Naive thymus-derived CD4-positive, alpha-beta T cell (primary cell): ENCODE measurements at regions not wholly inside any gene's neighbourhood (a gene's known extent, or its start where the extent isn't known, plus 50 kb on each side); places are given as distances from the start of the nearest gene placed in this dataset.

ENCODE experiments used
- ATAC-seq: fragments of 150-1000 bp; cut with Tn5 transposase; 2 replicates; pipeline ENCODE4 v1.10.0; 2021; ENCODE audit warnings: mild to moderate bottlenecking, moderate library complexity
- CTCF ChIA-PET: fragments of 350-600 bp; sonication (Branson Sonifier 250); formaldehyde crosslinking; loops from one replicate; lab custom pipeline; 2021; ENCODE audit warnings: antibody characterized with exemption; lab: Charles Lee
- POLR2A ChIA-PET: fragments of 350-600 bp; sonication (Branson Sonifier 250); formaldehyde crosslinking; loops from one replicate; lab custom pipeline; 2021; ENCODE audit warnings: antibody characterized with exemption, inconsistent platforms; lab: Charles Lee
- DNase-seq, 9 donors: peaks; one replicate each; pipeline versions ENCODE4 v3.0.0 to v3.0.0-alpha.2; 2020 to 2022; ENCODE audit warnings: mixed read lengths in 1 of 9
- H3K27ac ChIP-seq: one replicate; pipeline ENCODE4 v1.7.0; 2013; ENCODE audit warnings: mild to moderate bottlenecking, low read depth, low read length, moderate library complexity
- H3K27me3 ChIP-seq, 2 donors: one replicate each; pipeline ENCODE4 v1.7.0; 2013; ENCODE audit warnings: low read length in 2 of 2, mild to moderate bottlenecking in 2 of 2, moderate library complexity in 2 of 2; ENCODE audit not compliant: control insufficient read depth in 2 of 2, insufficient read depth in 2 of 2
- H3K36me3 ChIP-seq, 3 experiments: 1 replicate in 2 of 3; 2 replicates in 1 of 3; pipeline ENCODE4 v1.7.0; 2013; ENCODE audit warnings: low read length in 3 of 3, mild to moderate bottlenecking in 3 of 3, moderate library complexity in 1 of 3; ENCODE audit not compliant: insufficient read depth in 3 of 3, control insufficient read depth in 2 of 3
- H3K4me1 ChIP-seq, 2 donors: one replicate each; pipeline ENCODE4 v1.7.0; 2013; ENCODE audit warnings: low read length in 2 of 2, mild to moderate bottlenecking in 2 of 2, moderate library complexity in 1 of 2; ENCODE audit not compliant: control insufficient read depth in 2 of 2, insufficient read depth in 2 of 2
- H3K4me3 ChIP-seq: 2 replicates; pipeline ENCODE4 v1.7.0; 2013; ENCODE audit warnings: mild to moderate bottlenecking, low read length
- H3K9me3 ChIP-seq, 3 experiments: 1 replicate in 2 of 3; 2 replicates in 1 of 3; pipeline ENCODE4 v1.7.0; 2013; ENCODE audit warnings: low read length in 3 of 3; ENCODE audit not compliant: control insufficient read depth in 2 of 3
- H3K27ac Mint-ChIP-seq, 9 donors: one replicate each; pipeline ENCODE4 v1.8.0; 2020 to 2022; ENCODE audit warnings: mixed read lengths in 9 of 9, mild to moderate bottlenecking in 8 of 9, moderate library complexity in 5 of 9, inconsistent platforms in 2 of 9
- H3K27me3 Mint-ChIP-seq, 5 donors: one replicate each; pipeline ENCODE4 v1.8.0; 2021 to 2022; ENCODE audit warnings: mixed read lengths in 5 of 5, mild to moderate bottlenecking in 1 of 5
- H3K36me3 Mint-ChIP-seq, 5 donors: one replicate each; pipeline ENCODE4 v1.8.0; 2020 to 2022; ENCODE audit warnings: mixed read lengths in 5 of 5, mild to moderate bottlenecking in 3 of 5, inconsistent platforms in 1 of 5
- H3K4me1 Mint-ChIP-seq, 7 donors: one replicate each; pipeline ENCODE4 v1.8.0; 2020 to 2022; ENCODE audit warnings: mixed read lengths in 7 of 7, mild to moderate bottlenecking in 3 of 7, inconsistent platforms in 1 of 7
- H3K4me3 Mint-ChIP-seq, 10 donors: one replicate each; pipeline ENCODE4 v1.8.0; 2020 to 2022; ENCODE audit warnings: mild to moderate bottlenecking in 10 of 10, mixed read lengths in 10 of 10, moderate library complexity in 6 of 10, inconsistent platforms in 2 of 10
- H3K9me3 Mint-ChIP-seq, 11 donors: one replicate each; pipeline ENCODE4 v1.8.0; 2020 to 2022; ENCODE audit warnings: mixed read lengths in 11 of 11, mild to moderate bottlenecking in 4 of 11, inconsistent platforms in 1 of 11, moderate library complexity in 1 of 11
- intact Hi-C, 2 donors: fragments of 100-400 bp; cut with micrococcal nuclease; formaldehyde crosslinking; loops; one replicate each; pipeline ENCODE4 v1.15.1; 2023

GRCh38 chr3:76370749-76371520, 585.6 kb upstream of the ZNF717 start:
- Histone ChIP-seq H3K4me3 (no peak overlapping the region), H3K27ac (no peak overlapping the region), H3K4me1 (no peaks in the 10 kb centered on the region), H3K27me3 (no peaks in the 10 kb centered on the region), H3K9me3 (no peaks in the 10 kb centered on the region), H3K36me3 (no peaks in the 10 kb centered on the region)
- Mint-ChIP-seq H3K27ac (no peak overlapping the region), H3K4me3 (no peak overlapping the region), H3K27me3 (no peaks in the 10 kb centered on the region), H3K4me1 (no peaks in the 10 kb centered on the region), H3K36me3 (no peaks in the 10 kb centered on the region), H3K9me3 (peaks cover 0 to 13% (median 3%) of the 10 kb centered on the region in 11 donors)
- intact Hi-C loops = no loop called here
- POLR2A ChIA-PET = no interaction called here
- CTCF ChIA-PET = no interaction called here
- ATAC-seq = no peak
- no peak for DNase-seq

GRCh38 chr3:76372497-76372896, 587.1 kb upstream of the ZNF717 start:
- intact Hi-C loops = no loop called here
- H3K9me3 ChIP-seq = no peaks in the 10 kb centered on the region
- Mint-ChIP-seq H3K36me3 (no peaks in the 10 kb centered on the region), H3K4me3 (no peak overlapping the region), H3K27ac (no peak overlapping the region), H3K9me3 (peaks cover 0 to 13% (median 4%) of the 10 kb centered on the region in 11 donors), H3K27me3 (no peaks in the 10 kb centered on the region), H3K4me1 (no peaks in the 10 kb centered on the region)
- CTCF ChIA-PET = no interaction called here
- DNase-seq = no peak
- no peak overlapping the region for H3K27ac ChIP-seq
- H3K4me1 ChIP-seq = no peaks in the 10 kb centered on the region
- H3K36me3 ChIP-seq = no peaks in the 10 kb centered on the region
- ATAC-seq = no peak
- H3K4me3 ChIP-seq = no peak overlapping the region
- POLR2A ChIA-PET = no interaction called here
- H3K27me3 ChIP-seq = no peaks in the 10 kb centered on the region

DNA sequence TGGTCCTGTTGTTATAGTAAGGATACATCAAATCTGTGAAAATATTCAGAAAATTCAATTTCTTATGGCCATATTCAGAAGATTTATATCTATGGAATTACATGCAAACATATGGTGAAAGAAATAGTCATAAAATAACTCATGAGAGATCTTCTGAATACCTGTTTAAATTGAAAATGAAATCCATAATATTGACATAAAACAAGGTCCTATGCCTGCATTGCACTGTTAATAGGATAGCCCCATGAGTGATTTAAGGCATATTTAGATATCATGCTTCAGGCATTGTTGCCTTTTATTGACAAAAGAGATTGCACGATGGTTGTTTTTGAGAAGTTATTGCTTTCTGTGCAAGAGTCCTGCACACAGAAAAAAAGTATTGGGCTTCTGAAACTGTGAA, 591.7 kb upstream of the ZNF717 start:
- Histone ChIP-seq H3K4me1 (no peaks in the 10 kb centered on the region), H3K4me3 (no peak overlapping the region), H3K9me3 (no peaks in the 10 kb centered on the region), H3K27me3 (no peaks in the 10 kb centered on the region), H3K27ac (no peak overlapping the region), H3K36me3 (no peaks in the 10 kb centered on the region)
- intact Hi-C loops = no loop called here
- Mint-ChIP-seq H3K27me3 (no peaks in the 10 kb centered on the region), H3K9me3 (peaks cover 0 to 14% (median 5%) of the 10 kb centered on the region in 11 donors), H3K36me3 (no peaks in the 10 kb centered on the region), H3K4me1 (no peaks in the 10 kb centered on the region), H3K4me3 (no peak overlapping the region), H3K27ac (no peak overlapping the region)
- ChIA-PET POLR2A (no interaction called here), CTCF (no interaction called here)
- no peak for ATAC-seq
- no peak for DNase-seq

DNA sequence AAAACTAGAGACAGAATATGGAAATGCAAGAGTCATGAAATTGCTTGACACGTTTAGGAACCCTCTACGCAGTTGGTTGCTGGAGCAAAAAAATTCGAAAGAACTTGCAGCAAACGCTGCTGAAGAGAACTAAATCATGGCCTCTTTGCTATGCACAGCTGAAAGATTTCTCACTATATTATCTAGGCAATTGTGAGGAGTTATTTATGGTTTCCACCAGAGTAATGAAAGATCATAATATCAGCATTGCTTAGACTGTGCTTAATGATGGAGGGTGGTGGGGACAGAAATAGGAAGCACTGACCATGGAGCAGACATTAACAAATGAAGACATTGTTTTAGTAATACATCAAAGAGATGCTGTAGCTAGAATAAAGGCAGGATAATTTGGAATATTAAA, 593.4 kb upstream of the ZNF717 start:
- H3K4me1 ChIP-seq = no peaks in the 10 kb centered on the region
- ChIA-PET POLR2A (no interaction called here), CTCF (no interaction called here)
- no peak overlapping the region for H3K27ac ChIP-seq
- H3K4me1 Mint-ChIP-seq = no peaks in the 10 kb centered on the region
- no peaks in the 10 kb centered on the region for H3K27me3 ChIP-seq
- ATAC-seq = no peak
- no peaks in the 10 kb centered on the region for H3K36me3 Mint-ChIP-seq
- no peak overlapping the region for H3K4me3 Mint-ChIP-seq
- no peaks in the 10 kb centered on the region for H3K27me3 Mint-ChIP-seq
- intact Hi-C loops = no loop called here
- H3K9me3 ChIP-seq = no peaks in the 10 kb centered on the region
- DNase-seq = no peak
- H3K27ac Mint-ChIP-seq = no peak overlapping the region
- H3K9me3 Mint-ChIP-seq = peaks cover 0 to 11% (median 5%) of the 10 kb centered on the region in 11 donors
- H3K4me3 ChIP-seq = no peak overlapping the region
- H3K36me3 ChIP-seq = no peaks in the 10 kb centered on the region

DNA sequence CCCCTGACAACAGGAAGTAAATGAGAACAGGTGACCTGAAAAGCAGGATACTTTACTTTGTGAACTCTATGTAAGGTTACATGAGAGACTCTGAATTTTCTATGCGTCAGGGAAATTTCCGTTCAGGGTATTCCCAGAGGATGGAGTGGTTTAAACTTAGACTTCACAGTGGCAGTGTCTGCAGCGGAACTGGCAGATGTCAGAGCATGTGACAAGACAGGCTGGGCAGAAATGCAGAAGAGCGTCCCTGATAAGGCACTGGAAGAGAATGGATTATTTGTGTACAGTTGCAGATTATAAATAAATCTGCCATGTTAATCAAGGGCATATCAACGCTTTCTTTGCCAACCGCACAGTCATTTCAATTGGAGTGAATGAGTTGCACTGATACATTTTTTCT, 598.4 kb upstream of the ZNF717 start:
- no peak for DNase-seq
- H3K27me3 ChIP-seq = no peaks in the 10 kb centered on the region
- no peak overlapping the region for H3K27ac ChIP-seq
- ATAC-seq = no peak
- no peak overlapping the region for H3K4me3 ChIP-seq
- no peaks in the 10 kb centered on the region for H3K36me3 ChIP-seq
- Mint-ChIP-seq H3K27me3 (no peaks in the 10 kb centered on the region), H3K36me3 (no peaks in the 10 kb centered on the region), H3K9me3 (peaks cover 3 to 20% (median 10%) of the 10 kb centered on the region in 11 donors), H3K27ac (no peak overlapping the region), H3K4me1 (no peaks in the 10 kb centered on the region), H3K4me3 (no peak overlapping the region)
- ChIA-PET CTCF (no interaction called here), POLR2A (no interaction called here)
- H3K9me3 ChIP-seq = no peaks in the 10 kb centered on the region
- intact Hi-C loops = no loop called here
- no peaks in the 10 kb centered on the region for H3K4me1 ChIP-seq

GRCh38 chr3:76387000-76387399, 601.7 kb upstream of the ZNF717 start:
- H3K4me1 ChIP-seq = no peaks in the 10 kb centered on the region
- Mint-ChIP-seq H3K36me3 (no peaks in the 10 kb centered on the region), H3K27me3 (no peaks in the 10 kb centered on the region), H3K27ac (no peak overlapping the region), H3K4me1 (no peaks in the 10 kb centered on the region), H3K4me3 (no peak overlapping the region), H3K9me3 (peaks cover 4 to 14% (median 9%) of the 10 kb centered on the region in 11 donors)
- no peak for ATAC-seq
- no peaks in the 10 kb centered on the region for H3K9me3 ChIP-seq
- ChIA-PET CTCF (no interaction called here), POLR2A (no interaction called here)
- H3K36me3 ChIP-seq = no peaks in the 10 kb centered on the region
- H3K4me3 ChIP-seq = no peak overlapping the region
- intact Hi-C loops = no loop called here
- no peak overlapping the region for H3K27ac ChIP-seq
- DNase-seq = no peak
- no peaks in the 10 kb centered on the region for H3K27me3 ChIP-seq

GRCh38 chr3:76400141-76400540, 614.8 kb upstream of the ZNF717 start:
- Histone ChIP-seq H3K4me3 (no peak overlapping the region), H3K36me3 (no peaks in the 10 kb centered on the region), H3K27ac (no peak overlapping the region), H3K27me3 (no peaks in the 10 kb centered on the region), H3K9me3 (no peaks in the 10 kb centered on the region), H3K4me1 (no peaks in the 10 kb centered on the region)
- intact Hi-C loops = no loop called here
- no peak overlapping the region for H3K4me3 Mint-ChIP-seq
- no peaks in the 10 kb centered on the region for H3K4me1 Mint-ChIP-seq
- no peak overlapping the region for H3K27ac Mint-ChIP-seq
- no peak for ATAC-seq
- no peaks in the 10 kb centered on the region for H3K27me3 Mint-ChIP-seq
- H3K9me3 Mint-ChIP-seq = peaks cover 0 to 15% (median 7%) of the 10 kb centered on the region in 11 donors
- DNase-seq = no peak
- no peaks in the 10 kb centered on the region for H3K36me3 Mint-ChIP-seq
- POLR2A ChIA-PET = no interaction called here
- CTCF ChIA-PET = no interaction called here
